ENCODE measurements at regions not wholly inside any gene's neighbourhood (a gene's known extent, or its start where the extent isn't known, plus 50 kb on each side); places are given as distances from the start of the nearest gene placed in this dataset.

DNA sequence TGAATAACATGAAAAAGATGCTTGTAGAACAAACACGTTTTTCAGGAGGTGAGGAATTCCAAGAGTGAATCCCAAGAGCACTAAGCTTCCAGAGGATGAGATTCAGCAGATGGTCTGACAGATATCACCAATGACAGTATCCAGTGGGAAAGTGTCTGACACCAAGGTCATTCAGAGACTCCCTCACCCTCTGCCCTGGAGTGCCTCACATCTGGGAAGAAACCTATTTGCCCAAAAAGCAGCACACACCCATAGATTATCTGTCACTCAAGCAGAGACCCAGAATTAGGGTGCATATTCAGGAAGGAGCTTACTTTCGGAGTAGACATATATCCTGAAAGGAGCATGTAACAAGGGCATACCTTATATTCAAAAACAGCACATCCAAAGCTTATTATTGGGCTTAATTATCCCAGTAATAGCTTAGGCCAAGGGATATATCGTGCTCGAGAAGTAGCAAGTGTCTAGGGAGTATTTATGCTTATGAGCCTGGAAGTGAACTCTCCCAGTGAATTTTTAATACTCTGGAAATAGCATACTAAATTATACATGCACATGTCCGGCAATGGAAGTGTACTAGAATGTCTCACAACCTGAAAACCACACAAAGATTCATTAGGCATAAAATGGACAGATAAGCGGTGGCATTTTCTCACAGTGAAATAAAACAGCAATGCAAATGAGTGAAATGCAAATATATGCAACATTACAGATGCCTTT lies 998.1 kb upstream of the TMEM132C start:
- H3K36me3 Mint-ChIP-seq (ENCODE audit: insufficient read depth): no peaks in the 10 kb centered on the region
- H3K27me3 Mint-ChIP-seq: peaks cover 27% of the 10 kb centered on the region
- no peak for DNase-seq (ENCODE audit: low spot score, unreplicated experiment)
- no peak overlapping the region for H3K4me3 Mint-ChIP-seq (ENCODE audit: low read depth)
- TF ChIP-seq, protein P1, sequence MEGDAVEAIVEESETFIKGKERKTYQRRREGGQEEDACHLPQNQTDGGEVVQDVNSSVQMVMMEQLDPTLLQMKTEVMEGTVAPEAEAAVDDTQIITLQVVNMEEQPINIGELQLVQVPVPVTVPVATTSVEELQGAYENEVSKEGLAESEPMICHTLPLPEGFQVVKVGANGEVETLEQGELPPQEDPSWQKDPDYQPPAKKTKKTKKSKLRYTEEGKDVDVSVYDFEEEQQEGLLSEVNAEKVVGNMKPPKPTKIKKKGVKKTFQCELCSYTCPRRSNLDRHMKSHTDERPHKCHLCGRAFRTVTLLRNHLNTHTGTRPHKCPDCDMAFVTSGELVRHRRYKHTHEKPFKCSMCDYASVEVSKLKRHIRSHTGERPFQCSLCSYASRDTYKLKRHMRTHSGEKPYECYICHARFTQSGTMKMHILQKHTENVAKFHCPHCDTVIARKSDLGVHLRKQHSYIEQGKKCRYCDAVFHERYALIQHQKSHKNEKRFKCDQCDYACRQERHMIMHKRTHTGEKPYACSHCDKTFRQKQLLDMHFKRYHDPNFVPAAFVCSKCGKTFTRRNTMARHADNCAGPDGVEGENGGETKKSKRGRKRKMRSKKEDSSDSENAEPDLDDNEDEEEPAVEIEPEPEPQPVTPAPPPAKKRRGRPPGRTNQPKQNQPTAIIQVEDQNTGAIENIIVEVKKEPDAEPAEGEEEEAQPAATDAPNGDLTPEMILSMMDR (IDR thresholded peaks at IDR 0.05; ENCODE audit: unreplicated experiment): no peak
- H3K27ac Mint-ChIP-seq: no peak overlapping the region
- H3K9me3 Mint-ChIP-seq (ENCODE audit: low read depth): no peaks in the 10 kb centered on the region
- no peaks in the 10 kb centered on the region for H3K4me1 Mint-ChIP-seq (ENCODE audit: low read depth)

DNA sequence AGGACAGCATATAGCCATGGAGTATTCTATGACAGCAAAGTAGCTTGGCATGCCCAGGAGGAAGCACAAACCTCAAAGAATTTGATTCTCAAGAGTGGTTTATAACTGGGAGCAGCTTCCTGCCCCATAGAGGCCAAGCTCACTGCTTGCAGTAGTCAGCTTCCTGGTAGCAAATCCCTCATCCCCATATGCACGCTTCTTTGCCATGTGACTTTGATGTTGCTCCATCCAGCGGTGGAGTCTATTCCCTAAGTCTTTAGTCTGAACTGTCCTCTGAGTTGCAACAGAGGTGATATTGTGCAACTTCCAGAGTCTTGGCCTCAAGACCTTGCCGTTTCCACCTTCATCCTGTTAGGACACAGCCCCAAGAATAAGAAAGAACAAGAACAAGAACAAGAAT lies 996.8 kb upstream of the TMEM132C start:
- no peaks in the 10 kb centered on the region for H3K4me1 Mint-ChIP-seq (ENCODE audit: low read depth)
- DNase-seq (ENCODE audit: low spot score, unreplicated experiment): no peak
- H3K9me3 Mint-ChIP-seq (ENCODE audit: low read depth): no peaks in the 10 kb centered on the region
- H3K27ac Mint-ChIP-seq: no peak overlapping the region
- peaks cover 25% of the 10 kb centered on the region for H3K27me3 Mint-ChIP-seq
- no peaks in the 10 kb centered on the region for H3K36me3 Mint-ChIP-seq (ENCODE audit: insufficient read depth)
- TF ChIP-seq, protein P1 (IDR thresholded peaks at IDR 0.05; ENCODE audit: unreplicated experiment): no peak
- no peak overlapping the region for H3K4me3 Mint-ChIP-seq (ENCODE audit: low read depth)

DNA sequence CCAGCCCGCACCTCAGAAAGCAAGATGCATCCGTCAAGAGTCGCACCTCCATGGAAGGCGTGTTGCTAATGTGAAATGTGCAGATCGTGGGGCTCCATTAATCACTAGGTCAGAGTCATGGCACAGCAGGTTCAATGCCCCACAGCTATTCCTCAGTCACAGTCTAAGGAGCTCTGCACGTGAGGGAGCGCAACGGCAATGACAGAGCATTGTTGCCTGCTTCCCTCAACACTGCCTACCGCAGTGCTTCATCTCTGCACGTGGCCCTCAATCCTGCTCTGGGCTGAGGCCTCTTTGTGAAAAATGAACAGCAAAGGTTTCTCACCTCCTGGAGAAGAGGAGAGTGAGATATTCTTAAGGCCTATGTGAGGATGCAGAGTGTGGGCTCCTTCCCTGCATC lies 995.2 kb upstream of the TMEM132C start:
- Mint-ChIP-seq H3K36me3 (ENCODE audit: insufficient read depth) (no peaks in the 10 kb centered on the region), H3K4me3 (ENCODE audit: low read depth) (no peak overlapping the region), H3K27me3 (peaks cover 22% of the 10 kb centered on the region), H3K9me3 (ENCODE audit: low read depth) (no peaks in the 10 kb centered on the region), H3K27ac (no peak overlapping the region), H3K4me1 (ENCODE audit: low read depth) (no peaks in the 10 kb centered on the region)
- no peak for DNase-seq (ENCODE audit: low spot score, unreplicated experiment)
- TF ChIP-seq, protein P1 (IDR thresholded peaks at IDR 0.05; ENCODE audit: unreplicated experiment): no peak

- no peaks in the 10 kb centered on the region for H3K9me3 Mint-ChIP-seq (ENCODE audit: low read depth)
- no peak overlapping the region for H3K27ac Mint-ChIP-seq
- H3K4me1 Mint-ChIP-seq (ENCODE audit: low read depth): no peaks in the 10 kb centered on the region
- TF ChIP-seq, protein P1 (IDR thresholded peaks at IDR 0.05; ENCODE audit: unreplicated experiment): no peak
- H3K4me3 Mint-ChIP-seq (ENCODE audit: low read depth): no peak overlapping the region
- peaks cover 20% of the 10 kb centered on the region for H3K27me3 Mint-ChIP-seq
- no peaks in the 10 kb centered on the region for H3K36me3 Mint-ChIP-seq (ENCODE audit: insufficient read depth)
- DNase-seq (ENCODE audit: low spot score, unreplicated experiment): no peak
These were observed 994.1 kb upstream of the TMEM132C start for GRCh38 chr12:127272864-127273263.

DNA sequence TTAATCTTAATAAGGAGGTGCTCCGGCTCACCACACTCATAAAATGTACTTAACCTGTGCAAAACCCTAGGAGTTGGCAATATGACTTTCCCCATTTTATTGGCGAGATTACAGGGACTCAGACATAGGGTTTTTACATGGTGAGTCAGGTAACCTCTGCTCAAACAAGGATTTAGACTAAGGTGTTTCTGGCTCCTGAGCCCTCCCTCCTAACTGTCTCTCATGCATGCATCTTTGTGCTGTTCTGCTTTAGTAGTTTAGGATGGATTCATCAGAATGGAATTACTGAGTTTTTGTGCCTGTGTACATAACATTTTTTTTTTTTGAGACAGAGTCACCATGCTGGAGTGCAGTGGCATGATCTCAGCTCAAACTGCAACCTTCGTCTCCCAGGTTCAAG lies 993.3 kb upstream of the TMEM132C start:
- Mint-ChIP-seq H3K4me3 (ENCODE audit: low read depth) (no peak overlapping the region), H3K27ac (no peak overlapping the region), H3K36me3 (ENCODE audit: insufficient read depth) (no peaks in the 10 kb centered on the region), H3K27me3 (peaks cover 24% of the 10 kb centered on the region), H3K4me1 (ENCODE audit: low read depth) (no peaks in the 10 kb centered on the region), H3K9me3 (ENCODE audit: low read depth) (no peaks in the 10 kb centered on the region)
- TF ChIP-seq, protein P1 (IDR thresholded peaks at IDR 0.05; ENCODE audit: unreplicated experiment): no peak
- DNase-seq (ENCODE audit: low spot score, unreplicated experiment): no peak

Data from progenitor cell of endocrine pancreas (in vitro differentiated cells).